ENCODE measurements at regions not wholly inside any gene's neighbourhood (a gene's known extent, or its start where the extent isn't known, plus 50 kb on each side); places are given as distances from the start of the nearest gene placed in this dataset.

DNA sequence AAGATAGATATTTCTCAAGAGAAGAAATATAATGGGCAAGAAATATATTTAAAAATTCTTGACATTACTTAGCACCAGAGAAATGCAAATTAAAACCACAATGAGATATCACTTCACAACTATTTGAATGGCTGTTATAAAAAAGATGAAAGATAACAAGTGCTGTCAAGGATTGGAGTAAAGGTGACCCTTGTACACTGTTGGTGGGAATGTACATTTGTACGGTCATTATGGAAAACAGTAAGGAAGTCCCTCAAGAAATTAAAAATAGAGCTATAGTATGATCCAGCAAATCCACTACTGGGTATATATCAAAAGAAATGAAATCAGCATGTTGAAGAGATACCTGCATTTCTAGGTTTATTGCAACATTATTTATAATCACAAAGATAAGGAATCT, 326.4 kb downstream of the GBE1 start:
- TF ChIP-seq, protein P1, sequence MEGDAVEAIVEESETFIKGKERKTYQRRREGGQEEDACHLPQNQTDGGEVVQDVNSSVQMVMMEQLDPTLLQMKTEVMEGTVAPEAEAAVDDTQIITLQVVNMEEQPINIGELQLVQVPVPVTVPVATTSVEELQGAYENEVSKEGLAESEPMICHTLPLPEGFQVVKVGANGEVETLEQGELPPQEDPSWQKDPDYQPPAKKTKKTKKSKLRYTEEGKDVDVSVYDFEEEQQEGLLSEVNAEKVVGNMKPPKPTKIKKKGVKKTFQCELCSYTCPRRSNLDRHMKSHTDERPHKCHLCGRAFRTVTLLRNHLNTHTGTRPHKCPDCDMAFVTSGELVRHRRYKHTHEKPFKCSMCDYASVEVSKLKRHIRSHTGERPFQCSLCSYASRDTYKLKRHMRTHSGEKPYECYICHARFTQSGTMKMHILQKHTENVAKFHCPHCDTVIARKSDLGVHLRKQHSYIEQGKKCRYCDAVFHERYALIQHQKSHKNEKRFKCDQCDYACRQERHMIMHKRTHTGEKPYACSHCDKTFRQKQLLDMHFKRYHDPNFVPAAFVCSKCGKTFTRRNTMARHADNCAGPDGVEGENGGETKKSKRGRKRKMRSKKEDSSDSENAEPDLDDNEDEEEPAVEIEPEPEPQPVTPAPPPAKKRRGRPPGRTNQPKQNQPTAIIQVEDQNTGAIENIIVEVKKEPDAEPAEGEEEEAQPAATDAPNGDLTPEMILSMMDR (IDR thresholded peaks at IDR 0.05) = no peak
- TF ChIP-seq POLR2A (IDR thresholded peaks at IDR 0.05) (no peak), POLR2AphosphoS5 (IDR thresholded peaks at IDR 0.05) (no peak), EP300 (IDR thresholded peaks at IDR 0.05) (no peak)

Data from suprapubic skin (tissue), 4 donors.